Islet of Langerhans (tissue), 1 donor: ENCODE measurements at regions not wholly inside any gene's neighbourhood (a gene's known extent, or its start where the extent isn't known, plus 50 kb on each side); places are given as distances from the start of the nearest gene placed in this dataset.

Experiments used
- FAIRE-seq: peaks from one replicate; lab custom pipeline; 2011; peaks lifted over from hg19 to GRCh38; lab: Jason Lieb, UNC

DNA sequence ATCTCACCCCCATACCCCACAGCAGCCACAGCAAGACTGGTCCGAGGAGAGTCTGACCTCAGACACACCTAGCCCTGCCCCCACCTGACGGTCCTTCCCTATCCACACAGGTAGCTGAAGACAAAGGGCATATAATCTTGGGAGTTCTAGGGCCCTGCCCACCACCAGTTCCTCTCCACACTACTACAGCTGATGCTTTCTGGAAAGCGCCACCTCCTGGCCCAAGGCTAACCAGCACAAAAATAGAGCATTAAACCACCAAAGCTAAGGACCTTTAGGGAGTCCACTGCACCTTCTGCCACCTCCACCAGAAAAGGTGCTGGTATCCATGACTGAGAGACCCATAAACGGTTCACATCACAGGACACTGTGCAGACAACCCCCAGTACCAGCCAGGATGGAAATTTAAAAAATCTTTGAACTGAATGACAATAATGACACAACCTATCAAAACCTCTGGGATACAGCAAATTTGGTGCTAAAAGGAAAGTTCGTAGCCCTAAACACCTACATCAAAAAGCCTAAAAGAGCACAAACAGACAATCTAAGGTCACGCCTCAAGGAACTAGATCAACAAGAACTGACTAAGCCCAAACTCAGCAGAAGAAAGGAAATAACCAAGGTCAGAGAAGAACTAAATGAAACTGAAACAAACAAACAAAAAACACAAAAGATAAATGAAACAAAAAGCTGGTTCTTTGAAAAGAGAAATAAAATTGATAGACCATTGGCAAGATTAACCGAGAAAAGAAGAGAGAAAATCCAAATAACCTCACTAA, 122.1 kb upstream of the TPRG1 start:
- FAIRE-seq = no peak

DNA sequence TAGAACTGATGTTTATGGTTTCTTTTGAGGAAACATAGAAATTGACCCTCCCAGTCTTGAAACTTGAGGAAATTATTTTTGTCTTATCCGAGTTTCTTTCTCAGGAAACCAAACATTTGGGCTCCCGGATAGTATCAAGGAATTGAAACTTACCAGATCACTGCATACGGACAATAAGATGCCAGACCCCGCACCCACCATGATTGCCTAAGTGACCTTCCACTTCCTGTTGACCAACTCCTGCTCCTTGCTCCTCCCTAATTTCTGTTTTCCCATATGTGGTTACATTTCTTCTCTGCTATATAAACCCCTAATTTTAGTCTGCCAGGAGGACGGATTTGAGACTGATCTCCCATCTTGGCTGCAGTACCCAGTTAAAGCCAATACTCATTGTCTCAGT, 118.4 kb upstream of the TPRG1 start:
- no peak for FAIRE-seq

DNA sequence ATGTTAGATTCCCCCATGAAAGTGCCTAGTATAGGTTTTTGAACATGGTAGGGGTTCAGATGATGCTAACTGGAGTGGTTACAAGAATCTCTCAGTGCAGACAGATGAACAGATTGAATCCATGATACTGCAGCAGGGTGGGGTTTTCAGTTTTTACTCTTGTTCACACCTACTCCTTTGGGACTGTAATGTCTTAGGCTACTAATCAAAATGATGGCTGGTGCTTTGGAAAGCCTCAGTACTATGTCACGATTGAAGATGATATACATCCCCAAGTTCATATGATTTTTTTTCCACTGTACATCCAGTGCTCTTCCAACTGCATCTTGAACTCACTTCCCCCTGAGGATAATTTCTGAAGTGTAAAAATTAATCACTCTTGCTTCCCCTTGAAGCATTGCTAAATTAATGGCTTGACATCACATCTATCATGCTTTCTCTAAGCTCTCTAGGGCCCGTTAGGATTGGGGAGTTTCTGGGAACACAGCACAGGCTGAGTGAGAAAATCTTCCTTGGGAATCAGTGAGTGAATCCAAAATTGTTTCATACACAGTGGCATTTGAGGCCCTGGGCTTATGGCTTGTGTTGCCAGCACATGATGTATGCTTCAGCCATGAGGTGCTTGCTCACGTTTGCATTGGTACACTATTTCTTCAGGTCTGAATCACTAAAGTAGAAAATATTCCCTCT, 115.0 kb upstream of the TPRG1 start:
- FAIRE-seq = no peak

DNA sequence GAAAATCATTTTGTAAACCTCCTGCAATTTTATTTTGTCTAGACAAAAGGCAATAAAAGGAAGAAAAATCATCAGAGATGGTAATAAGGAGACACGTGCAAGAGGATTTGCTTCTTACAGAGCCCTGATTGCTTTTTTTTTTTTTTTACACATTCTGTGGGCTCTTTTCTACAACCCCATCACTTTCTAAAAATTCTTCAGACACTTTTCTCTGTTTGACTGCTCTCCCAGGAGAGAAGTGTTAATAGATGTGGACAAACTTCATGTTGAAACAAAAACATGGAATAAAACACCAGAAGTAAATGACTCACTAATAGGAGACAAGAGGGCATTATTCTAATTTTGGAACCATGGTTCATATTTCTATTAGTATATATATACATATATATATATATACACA, 114.4 kb upstream of the TPRG1 start:
- no peak for FAIRE-seq

DNA sequence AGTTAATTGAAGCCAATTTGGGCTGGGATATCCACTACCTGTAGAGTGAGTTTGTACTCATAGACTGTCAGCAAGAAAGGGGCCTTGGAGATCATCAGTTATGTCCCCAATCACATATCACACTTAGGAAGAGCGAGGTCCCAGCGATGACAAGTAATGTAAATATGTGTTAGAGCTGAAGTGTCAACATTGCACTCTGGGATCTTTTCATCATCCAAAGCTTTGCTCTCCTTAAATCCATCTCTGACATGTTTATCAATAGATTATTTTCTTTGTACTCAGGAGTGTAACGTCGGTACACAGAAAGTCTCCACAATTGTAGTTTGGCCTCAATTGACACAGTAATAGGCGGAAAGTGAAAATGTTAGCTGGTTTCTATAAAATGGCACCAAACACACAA, 113.7 kb upstream of the TPRG1 start:
- no peak for FAIRE-seq

DNA sequence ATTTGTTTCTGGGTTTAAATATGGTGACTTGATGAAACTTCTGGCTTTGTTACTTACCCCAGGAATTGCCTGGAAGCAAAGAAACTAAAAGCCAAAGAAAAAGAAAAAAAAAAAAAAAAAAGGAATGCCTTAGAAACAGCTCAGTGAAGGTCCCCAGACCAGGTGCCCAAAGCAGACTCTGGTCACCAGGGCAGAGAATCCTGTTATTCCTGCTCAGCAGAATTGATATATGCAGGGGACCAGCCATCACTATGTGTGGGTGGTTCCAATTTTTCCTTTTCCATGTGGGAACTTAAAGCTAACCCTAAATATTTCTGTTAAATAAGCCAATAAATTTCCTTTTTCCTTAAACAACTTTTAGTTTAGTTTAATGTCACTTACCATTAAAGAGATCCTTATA, 100.8 kb upstream of the TPRG1 start:
- FAIRE-seq = no peak

DNA sequence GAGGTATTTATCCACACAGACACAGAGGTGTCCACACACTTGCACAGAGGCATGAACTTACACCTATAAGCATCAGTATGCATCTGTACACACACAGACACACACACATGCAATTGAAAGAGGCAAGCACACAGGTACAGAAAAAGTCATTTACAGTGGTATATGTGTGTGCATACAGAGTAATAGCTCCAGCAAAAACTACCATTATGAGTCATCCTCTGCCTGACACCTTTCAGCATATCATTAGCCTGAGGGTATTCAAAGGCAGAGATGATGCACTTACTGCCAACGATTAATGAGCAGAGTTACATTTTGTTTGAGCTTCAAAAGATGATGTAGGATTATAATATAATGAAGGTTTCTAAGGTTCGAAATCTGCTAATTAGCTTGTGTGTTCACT, 100.3 kb upstream of the TPRG1 start:
- no peak for FAIRE-seq

DNA sequence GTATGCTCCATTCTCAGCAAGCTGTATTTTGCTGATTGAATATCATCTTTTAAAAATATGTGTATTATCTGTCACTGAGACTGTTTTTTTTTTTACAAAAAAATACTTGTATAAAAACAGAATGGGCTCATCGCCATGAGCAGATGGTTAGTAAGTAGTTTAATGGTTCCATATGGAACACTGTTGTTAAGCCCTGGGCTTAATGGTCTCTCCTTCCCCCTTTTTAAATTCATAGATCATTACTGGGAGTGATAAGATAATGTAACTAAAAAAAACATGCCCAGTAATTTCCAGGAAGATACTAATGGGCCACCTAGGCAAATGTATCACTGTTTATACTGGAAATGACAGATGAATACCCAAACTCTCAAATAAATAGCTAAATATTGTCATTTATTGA, 95.3 kb upstream of the TPRG1 start:
- FAIRE-seq = no peak

DNA sequence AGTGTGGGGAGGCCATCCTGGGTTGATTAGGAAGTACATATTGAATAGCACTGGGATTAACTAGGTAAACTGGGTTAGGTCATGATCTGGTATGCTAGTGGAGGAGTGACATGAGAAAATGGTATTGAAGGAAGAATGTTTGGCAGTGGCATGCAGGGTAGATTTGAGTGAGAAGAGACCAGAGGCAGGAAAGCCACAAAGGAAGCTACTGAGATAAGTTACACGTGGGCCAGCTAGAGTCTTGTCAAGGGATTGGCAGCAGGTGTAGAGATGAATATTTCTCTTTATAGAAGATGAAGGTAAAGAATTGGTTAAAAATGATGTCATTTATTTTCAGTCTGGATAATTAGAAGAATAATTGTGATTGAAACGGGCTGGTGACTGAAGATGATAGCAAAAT, 91.0 kb upstream of the TPRG1 start:
- no peak for FAIRE-seq

DNA sequence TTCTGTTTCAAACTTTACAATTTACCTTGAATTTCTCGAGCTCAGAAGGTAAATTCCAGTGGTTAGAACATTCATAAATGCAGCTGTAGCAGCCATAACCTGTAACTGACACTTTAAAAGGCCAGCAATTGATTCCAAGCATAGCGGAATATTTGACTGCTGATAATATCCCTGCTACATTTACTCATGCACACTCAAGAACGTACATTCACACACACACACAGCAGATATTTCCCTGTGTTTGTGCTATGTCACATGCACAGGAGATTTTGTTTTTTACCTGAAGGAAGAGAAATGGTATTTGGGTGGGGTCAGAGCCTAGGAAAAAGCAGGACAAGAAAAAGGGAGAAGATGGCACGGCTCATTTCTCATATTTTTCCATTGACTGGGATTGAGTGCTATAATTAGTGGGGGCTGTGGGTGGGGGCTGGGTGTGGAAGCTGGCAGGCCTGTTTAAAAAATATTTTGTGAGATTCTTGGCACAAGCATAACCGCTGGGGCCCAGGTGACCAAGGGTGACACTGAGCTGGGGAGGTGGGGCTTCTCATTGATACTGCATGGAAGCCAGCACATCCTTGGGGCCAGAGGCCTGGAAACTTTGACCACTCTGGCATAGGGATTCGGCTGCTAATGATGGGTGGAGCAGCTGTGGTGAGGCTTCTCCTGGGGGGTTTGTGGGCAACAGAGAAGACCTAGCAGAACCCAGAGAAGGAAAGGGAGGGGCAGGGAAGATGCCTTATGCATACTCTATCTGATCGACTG, 88.9 kb upstream of the TPRG1 start:
- no peak for FAIRE-seq

DNA sequence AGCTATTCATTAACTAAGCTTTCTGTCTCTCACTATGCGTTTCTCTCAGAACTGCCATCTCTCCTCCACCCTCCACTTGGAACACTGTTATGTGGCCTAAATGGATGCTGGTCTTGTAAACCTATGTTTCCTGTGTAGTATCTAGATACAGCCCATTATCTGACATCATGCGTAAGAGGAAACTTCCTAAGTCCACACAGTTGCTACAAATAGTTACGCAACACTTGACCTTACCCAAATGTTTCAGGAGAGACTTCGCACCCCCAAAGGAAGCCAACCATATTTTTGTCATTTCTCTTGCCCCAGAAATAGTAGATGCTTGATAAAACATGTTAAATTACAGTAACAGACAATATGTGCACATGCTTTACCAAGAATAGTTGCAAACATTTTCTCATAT, 87.2 kb upstream of the TPRG1 start:
- no peak for FAIRE-seq

DNA sequence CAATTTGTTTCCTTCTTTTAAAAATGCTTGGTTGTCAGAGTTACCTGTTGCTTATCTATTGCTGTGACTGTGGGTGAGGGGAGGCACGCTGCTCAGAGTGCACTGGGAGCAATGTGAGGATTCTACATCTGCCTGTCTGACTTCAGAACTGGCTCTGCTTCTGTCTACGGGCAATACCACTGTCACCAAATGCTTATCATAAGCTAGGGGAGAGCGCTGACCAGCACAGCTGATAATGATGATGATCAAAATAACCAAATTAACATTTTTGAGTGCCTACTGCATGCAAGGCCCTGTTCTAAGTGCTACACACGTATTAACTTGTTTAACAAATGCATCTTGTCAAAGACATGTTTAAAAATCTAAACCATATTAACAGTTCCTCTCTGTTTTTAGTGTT, 79.2 kb upstream of the TPRG1 start:
- no peak for FAIRE-seq

DNA sequence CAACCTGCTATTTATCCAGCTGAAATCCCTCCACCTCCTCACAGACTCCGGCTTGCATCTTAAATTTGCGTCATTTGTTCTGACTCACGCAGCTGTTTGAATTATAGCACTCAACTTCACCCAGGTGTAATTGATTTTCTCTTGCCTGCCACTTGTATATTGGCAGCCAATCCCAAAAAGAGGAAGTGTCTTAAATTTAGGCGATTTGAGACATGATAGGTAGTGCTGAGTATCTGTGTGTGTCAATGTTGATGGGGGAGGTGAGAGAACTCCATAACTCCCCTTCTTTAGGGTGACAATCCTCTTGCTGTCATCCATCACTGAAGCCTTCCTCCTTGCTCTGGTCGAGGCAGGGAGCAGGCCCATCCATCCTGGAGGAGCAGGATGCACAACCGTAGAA, 77.2 kb upstream of the TPRG1 start:
- no peak for FAIRE-seq

DNA sequence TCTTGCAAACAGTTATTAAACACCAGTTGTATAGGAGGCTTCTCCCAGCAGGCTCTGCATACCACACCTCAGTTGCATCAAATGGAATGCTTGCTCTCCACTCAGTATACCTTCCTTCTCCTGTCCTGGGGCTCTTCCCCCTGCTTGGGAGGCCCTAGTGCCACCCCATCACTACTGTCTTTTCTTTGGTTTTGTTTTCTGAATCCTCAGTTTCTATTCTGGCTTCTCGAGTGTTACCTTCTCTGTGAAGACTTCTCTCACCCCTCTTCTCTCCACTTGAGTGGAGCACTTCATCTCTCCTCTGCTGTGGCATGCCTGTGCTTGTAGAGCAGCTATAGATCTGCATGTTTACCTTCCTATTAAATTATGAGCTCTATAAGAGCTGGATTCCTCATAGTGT, 75.7 kb upstream of the TPRG1 start:
- FAIRE-seq = no peak

DNA sequence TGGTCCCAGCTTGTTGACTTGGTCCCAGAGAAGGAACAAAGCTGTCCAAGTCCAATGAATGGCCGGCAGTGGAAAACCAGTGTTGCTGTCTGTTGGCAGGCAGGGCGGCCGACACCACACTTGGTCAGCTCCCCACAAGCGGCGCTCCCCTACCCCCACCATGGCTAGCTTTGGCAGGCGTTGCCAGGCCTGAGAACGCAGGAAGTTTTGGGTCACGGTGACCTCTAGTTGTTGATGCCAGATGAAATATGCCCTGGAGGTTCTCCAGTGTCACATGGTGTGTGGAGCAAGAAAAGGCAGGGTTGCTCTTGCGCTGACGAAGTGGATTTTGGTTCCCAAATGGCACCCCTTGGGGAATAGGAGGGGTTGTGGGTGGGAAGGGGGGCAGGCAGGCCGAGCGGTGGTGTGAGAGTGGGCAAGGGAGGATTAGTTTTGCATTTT, 72.7 kb upstream of the TPRG1 start:
- no peak for FAIRE-seq

DNA sequence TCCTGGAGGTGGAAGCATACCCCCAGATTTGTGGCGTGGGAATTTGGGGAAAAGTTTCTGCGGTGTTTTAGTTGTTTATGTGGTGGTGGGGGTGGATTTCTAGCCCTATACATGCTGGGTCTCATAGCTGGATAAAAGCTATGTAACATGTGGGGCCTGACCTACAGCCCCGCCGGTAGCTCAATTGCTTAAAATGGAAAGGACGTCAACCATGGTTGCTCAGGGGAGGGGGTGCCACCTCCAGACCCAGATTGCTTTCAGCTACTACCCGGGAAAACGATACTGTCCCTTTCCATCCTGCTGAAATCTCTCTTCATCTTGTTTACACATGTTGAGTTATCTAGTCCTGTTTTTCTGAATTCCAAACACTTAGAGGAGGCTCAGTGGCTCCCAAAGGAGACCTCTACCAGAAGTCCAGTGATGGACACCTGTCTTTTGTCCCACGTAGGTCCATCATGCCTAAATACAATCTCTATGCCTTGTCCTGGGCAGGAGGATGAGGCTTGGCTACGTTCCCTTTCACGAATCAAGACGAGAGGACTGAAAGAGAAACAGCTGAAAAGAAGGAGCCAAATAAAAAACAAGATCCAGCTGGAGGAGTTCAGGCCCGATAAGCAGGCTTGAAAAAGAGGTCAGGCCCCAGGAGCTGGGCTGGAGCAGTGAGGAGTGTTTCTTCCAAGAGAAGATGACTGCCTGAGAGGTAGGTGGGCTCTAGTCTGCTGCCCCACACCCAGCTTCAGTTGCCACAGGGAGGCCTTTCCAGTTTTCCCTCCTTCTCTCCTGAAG, 72.1 kb upstream of the TPRG1 start:
- FAIRE-seq = no peak

DNA sequence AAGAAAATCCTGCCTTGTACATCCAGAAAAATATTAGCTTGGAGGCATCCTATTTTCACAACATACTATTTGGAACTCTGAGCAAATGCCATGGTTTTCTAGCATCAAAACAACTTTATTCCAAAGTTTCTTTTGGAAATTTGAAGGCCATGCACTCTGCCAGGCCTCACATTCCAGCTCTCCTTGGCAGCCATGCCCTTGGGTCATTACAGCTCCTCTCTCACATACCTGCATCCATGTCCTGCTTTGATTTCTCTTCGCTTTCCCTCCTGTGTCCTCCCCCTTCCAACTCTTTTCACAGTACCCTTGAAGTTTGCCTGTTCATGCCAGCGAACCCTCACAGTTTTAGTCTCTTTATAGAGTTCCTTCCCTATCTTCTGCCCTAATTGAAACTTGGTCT, 70.9 kb upstream of the TPRG1 start:
- no peak for FAIRE-seq

DNA sequence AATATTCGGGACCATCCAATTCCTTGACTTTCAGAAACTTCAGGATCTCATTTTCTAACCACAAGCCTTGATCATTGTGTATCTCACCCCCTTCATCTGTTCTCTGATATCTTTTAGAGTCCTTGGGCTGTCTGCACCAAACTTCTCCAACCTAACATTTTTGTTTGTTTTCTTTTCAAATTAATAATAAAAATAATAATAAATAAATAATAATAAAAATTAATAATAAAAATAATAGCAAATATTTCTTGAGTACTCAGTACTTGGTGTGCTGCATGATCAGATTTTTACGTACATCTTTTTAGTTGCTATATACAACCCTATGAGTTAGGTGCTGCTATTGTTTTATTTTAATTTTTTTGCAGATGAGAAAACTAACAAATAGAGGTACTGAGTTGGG, 70.2 kb upstream of the TPRG1 start:
- FAIRE-seq = no peak

DNA sequence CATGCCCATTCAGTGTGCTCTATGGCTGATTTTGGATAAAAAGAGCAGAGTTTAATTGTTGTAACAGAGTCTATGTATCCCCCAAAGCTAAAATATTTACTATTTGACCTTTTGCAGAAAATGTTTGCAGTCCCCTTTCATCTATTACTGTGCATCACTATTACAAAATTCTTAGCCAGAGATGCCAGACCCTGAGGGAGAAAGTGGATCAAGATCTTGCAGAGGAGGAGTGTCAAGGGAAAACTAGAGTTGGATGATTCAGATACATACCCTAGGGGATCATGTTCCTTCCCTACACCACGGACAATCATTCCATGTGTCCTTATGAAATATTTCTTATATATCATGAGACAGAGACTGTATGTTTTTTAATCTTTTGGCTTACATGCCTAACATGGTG, 68.6 kb upstream of the TPRG1 start:
- FAIRE-seq = no peak

DNA sequence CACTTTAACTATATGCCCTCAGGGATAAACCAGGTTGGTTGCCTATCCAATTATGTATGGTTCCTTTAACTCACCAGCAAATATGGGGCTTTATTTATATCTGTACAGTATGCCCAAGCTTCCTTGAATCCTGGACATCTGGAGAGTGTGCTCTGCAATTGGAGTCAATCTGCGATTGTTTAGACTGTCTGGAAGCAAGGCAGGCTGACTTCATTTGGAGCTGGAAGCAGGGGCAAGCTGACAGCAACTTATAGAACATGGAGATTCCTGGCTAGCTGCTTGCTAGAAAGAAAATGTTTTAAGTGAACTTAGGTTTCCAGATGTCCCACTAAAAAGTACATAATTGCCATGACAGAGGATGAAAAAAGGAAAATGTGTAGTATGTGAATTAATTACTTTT, 63.7 kb upstream of the TPRG1 start:
- no peak for FAIRE-seq

DNA sequence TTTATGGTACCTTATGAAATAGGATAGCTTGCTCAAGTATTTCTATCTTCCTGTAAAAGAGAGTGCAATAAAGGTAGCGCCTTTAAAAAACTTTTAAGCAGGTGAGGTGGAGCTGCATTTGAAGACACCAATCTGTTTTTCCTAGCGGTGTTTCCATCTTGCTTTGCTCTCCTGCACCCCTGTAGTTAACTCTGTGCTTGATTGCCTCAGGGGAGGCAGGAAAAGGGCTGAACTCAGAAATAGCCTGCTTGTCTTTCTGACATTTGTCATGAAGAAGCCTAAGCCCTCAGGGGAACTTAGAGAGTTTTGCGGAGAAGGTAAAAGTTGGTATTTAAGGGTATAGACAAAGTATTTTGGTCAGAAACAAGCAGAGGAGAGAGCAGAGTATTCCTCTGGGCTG, 63.0 kb upstream of the TPRG1 start:
- no peak for FAIRE-seq

DNA sequence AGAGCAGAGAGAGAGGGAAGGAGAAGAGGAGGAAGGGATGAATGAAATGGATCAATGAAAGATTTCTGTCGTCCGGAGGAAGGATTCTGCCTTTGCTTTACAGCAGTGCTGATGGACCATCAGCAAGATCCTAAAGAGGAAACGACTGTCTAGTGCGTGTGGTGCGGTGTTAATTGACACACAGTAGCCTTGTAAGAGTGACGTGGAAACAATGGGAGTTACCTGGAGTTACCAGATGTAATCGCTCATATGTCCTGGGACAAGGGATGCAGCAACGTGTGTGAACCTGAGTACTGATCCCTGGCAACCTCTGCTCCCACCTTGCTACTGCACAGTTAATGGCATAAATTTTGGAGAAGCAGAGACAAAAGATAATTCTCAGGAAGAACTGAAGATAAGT, 62.6 kb upstream of the TPRG1 start:
- no peak for FAIRE-seq

DNA sequence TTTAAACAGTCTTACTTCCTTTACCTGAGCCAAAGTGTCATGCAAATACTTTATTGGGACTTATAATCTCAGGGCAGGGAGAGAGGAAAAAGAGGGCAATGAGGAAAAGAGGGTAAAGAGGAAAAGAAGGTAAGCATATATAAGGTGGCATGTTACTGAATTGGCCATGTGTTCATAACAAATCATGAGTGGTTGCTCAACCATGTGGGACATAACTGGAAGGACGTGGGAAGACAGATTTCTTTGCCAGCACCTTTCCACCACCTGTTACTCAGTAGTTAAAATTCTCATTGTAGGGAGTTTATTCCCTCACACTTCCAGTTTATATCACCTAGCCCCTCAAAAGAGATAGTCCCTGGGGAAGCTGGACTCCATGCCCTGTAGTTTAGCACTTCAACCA, 54.7 kb upstream of the TPRG1 start:
- no peak for FAIRE-seq
